NK-92 treated with Interleukin-12 subunit alpha and Interleukin-12 subunit beta, amount 100 ng/mL, for 24 hours (cell line): ENCODE measurements at regions not wholly inside any gene's neighbourhood (a gene's known extent, or its start where the extent isn't known, plus 50 kb on each side); places are given as distances from the start of the nearest gene placed in this dataset.
"Not testable (repeated sequence)": the region's sequence is repeated elsewhere in the genome, so short reads cannot be mapped to it uniquely, and the experiment has no call there.

Experiments
- DNase-seq: peaks from one replicate; lab custom pipeline; 2025; lab: John Stamatoyannopoulos, UW

GRCh38 chr1:30249446-30250337 is 473.7 kb downstream of the MATN1 start:
- no peak for DNase-seq

DNA sequence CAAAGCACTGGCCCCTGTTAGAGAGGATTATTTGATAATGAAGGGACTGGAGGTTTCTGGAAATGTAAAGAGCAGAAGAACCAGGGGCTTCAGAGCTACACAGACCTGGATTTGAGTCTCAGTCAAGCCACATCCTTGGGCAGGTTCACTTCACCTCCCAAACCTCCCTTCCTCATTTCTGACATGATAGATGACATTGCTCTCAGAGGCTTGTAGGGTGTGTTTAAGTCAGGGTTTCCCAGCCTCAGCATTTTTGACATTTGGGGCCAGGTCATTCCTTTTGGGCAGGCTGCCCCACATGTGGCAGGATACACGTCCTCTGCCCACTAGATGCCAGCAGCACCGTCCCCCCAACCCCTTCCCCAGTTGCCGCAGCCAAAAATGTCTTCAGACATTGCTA is 474.6 kb downstream of the MATN1 start:
- DNase-seq = no peak

GRCh38 chr1:30248373-30248772 is 475.0 kb downstream of the MATN1 start:
- DNase-seq = no peak

- no peak for DNase-seq
Measured at GRCh38 chr1:30244801-30245200, 478.6 kb downstream of the MATN1 start.

- no peak for DNase-seq
Measured at GRCh38 chr1:30242722-30243457, 480.5 kb downstream of the MATN1 start.

GRCh38 chr1:30242168-30242567 is 481.2 kb downstream of the MATN1 start:
- DNase-seq = no peak

DNA sequence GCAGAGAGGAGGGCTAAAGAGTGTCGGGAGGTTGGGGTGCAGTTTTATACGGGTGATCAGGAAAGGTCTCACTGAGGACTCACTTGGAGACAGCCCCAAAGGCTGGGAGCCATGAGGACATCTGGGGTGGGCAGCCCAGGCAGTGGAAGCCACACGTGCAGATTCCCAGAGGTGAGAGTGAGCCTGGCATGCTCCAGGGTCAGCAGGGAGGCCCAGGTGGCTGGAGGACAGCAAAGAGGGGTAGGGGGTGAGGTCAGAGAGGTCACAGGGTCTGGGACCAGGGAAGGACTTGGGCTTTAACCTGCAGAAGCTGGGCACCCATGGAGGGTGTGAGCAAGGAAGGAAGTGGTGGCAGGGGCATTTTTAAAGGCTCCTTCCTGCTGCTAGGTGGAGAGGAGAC is 481.7 kb downstream of the MATN1 start:
- no peak for DNase-seq

DNA sequence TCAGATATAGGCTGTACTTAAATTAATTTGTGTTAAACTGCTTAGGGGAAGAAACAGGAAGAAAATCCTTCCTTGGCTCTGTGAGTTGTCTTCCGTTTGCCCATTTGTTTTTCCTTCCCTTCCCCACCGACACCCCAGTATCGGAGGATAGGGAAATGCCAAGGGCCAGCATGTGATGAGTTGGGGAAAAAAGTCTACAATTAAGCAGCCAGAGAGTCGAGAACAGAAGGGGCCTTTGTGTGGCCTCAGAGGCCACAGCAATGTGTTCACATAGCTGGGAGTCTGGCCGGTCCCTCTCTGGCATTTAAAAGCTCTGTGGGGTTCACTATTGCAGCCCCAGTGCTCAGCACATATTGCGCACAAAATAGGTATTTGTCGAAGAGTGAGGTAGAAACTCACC is 489.3 kb downstream of the MATN1 start:
- no peak for DNase-seq

DNA sequence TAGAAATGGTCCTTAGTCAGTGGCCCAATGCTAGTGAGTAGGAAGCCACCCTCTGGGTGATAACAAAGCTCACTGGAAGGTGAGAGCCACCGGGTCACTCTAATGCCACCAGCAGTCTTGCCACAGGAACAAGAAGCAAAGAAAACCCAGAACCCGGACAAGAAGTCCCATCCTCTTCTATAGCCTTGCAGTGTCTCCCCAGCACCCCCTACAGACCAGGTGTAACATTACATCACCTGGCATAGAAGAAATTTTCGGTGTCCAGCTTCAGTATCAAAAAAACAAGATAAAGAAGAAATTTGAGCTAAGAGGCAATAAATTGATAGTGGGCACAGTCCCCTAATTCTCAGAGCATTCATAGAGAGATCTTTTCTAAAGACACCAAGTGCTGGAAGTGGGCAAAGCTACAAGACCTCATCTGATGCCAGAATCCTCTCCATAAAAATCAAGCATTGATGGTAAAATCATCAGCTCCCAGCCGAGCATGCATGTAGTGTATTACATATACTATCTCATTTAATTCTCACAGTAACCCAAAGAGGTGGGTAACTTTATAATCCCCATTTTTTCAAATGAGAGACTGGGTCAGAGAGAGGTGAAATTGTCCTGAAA is 491.0 kb downstream of the MATN1 start:
- DNase-seq = no peak

GRCh38 chr1:30229960-30230359 is 493.4 kb downstream of the MATN1 start:
- no peak for DNase-seq

- no peak for DNase-seq
Measured at GRCh38 chr1:30229557-30229956, 493.8 kb downstream of the MATN1 start.

GRCh38 chr1:30226648-30227047 is 496.7 kb downstream of the MATN1 start:
- DNase-seq = no peak

DNA sequence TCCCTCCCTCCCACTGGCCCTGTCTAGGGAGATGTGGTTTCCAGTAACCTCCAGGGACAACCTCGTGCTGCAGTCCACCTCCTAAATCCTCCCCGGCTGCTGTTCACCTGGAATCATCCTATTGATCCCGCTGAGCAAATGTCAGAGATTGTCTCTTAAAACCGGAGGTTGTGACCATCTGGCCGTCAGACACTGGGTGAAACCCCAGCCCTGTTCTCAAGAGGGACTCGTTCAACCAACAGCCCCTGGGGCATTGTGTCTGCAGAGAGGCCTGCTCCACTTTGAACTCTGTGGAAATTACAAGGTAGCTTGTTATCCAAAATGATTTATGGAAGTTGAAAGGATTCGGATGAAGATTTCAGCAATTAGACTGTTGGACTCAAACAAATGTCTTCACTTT is 498.0 kb downstream of the MATN1 start:
- no peak for DNase-seq

DNA sequence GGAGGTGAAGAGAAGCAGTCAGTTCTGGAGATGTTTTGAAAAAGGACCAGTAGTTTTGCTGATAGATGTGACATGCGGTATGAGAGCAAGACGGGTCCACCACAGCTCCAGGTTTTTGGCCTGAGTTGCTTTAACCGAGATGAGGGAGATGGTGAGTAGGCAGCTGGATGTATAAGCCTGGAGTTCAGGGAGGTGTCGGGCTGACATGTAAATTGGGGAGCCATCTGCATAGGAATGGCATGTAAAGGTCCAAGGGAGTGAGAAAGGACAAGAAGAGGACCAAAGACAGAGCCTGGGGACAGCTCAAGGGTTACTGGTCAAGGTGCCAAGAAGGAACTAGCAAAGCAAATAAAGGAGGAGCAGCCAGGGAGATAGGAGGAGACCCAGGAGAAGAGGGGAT is 503.7 kb downstream of the MATN1 start:
- no peak for DNase-seq

DNA sequence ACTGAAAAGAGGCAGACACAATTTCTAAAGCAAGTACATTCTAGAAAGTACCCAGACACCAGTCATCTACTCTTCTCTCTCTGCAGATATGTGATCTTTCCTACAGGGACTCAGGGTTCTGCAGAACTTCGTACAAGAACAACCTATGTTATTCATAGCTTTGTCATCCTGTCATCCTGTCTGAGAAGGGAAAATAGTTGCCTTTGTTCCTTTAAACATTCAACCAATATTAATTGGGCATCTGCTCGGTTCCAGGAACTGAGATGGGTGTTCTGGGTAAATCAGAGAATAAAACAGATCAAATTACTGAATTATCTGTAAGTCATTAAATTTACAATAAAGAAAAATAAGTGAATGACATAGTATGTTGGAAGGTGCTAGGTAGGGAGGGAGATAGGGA is 504.9 kb downstream of the MATN1 start:
- DNase-seq = no peak

GRCh38 chr1:30216602-30217001 is 506.8 kb downstream of the MATN1 start:
- no peak for DNase-seq

GRCh38 chr1:30213936-30214335 is 509.4 kb downstream of the MATN1 start:
- no peak for DNase-seq

- DNase-seq = not testable (repeated sequence)
Measured at GRCh38 chr1:30207962-30208361, 515.4 kb downstream of the MATN1 start.

DNA sequence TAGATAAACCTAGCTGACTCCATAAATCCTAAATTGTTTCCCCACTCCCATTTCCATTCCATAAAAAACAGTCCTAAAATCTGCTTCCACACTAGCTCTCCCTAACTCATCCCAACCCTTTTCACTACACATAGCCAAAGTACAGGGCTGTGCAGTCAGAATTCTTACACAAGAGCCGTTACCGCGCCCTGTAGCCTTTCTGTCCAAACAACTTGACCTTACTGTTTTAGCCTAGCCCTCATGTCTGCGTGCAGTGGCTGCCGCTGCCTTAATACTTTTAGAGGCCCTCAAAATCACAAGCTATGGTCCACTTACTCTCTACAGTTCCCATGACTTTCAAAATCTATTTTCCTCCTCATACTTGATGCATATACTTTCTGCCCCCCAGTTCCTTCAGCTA is 516.8 kb downstream of the MATN1 start:
- DNase-seq = not testable (repeated sequence)

- DNase-seq = not testable (repeated sequence)
Measured at GRCh38 chr1:30204916-30205315, 518.5 kb downstream of the MATN1 start.

GRCh38 chr1:30201015-30201414 is 522.4 kb downstream of the MATN1 start:
- no peak for DNase-seq

- DNase-seq = no peak
Measured at GRCh38 chr1:30200161-30200560, 523.2 kb downstream of the MATN1 start.

DNA sequence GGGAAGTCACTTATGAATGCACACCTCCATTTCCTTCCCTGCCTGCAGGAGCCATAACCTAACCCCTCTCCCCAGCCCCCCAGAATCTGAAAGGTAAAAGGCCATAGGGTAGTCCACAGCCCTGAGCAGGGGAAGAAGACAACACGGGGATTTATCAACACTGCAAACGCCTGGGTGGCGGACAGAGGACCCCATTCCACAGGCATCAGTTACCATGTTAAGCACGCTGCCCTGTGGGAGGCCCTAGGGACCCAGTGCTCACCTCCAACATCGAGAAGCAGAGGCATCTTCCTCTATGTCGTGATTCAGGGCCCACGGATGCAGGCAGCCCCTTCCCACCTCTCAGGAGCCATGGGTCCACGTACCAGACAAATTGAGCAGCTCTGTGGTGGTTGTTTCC is 523.8 kb downstream of the MATN1 start:
- DNase-seq = no peak
